Aorta (tissue), 5 donors: ENCODE measurements at regions not wholly inside any gene's neighbourhood (a gene's known extent, or its start where the extent isn't known, plus 50 kb on each side); places are given as distances from the start of the nearest gene placed in this dataset.

Experiments used
- ATAC-seq: fragments of 200-7000 bp; cut with Tn5 transposase; one replicate; pipeline ENCODE4 v1.9.1; 2022; ENCODE audit warnings: moderate library complexity; ENCODE audit not compliant: low FRiP score
- DNase-seq, 2 donors: peaks; one replicate each; pipeline ENCODE4 v3.0.0-alpha.2; 2020
- H3K27ac ChIP-seq, 2 donors: one replicate each; pipeline ENCODE4 v1.5.1; 2013; ENCODE audit warnings: low read length in 2 of 2, mild to moderate bottlenecking in 2 of 2, moderate library complexity in 2 of 2, control low read depth in 1 of 2, inconsistent platforms in 1 of 2, low read depth in 1 of 2
- H3K27me3 ChIP-seq, 2 donors: one replicate each; pipeline ENCODE4 v1.6.1; 2013; ENCODE audit warnings: control low read depth in 1 of 2, low read length in 1 of 2, mild to moderate bottlenecking in 1 of 2, moderate library complexity in 1 of 2; ENCODE audit not compliant: insufficient read depth in 2 of 2, control insufficient read depth in 1 of 2
- H3K36me3 ChIP-seq, 2 donors: one replicate each; pipeline ENCODE4 v1.6.1; 2013; ENCODE audit warnings: control low read depth in 1 of 2, low read length in 1 of 2, mild to moderate bottlenecking in 1 of 2; ENCODE audit not compliant: insufficient read depth in 2 of 2, control insufficient read depth in 1 of 2
- H3K4me1 ChIP-seq, 2 donors: one replicate each; pipeline ENCODE4 v1.6.1; 2013; ENCODE audit warnings: low read length in 2 of 2, control low read depth in 1 of 2, mild to moderate bottlenecking in 1 of 2, moderate library complexity in 1 of 2; ENCODE audit not compliant: insufficient read depth in 2 of 2, control insufficient read depth in 1 of 2
- H3K4me3 ChIP-seq, 2 donors: one replicate each; pipeline ENCODE4 v1.5.1; 2013; ENCODE audit warnings: low read length in 2 of 2, control low read depth in 1 of 2, mild to moderate bottlenecking in 1 of 2
- H3K9me3 ChIP-seq: one replicate; pipeline ENCODE4 v1.6.1; 2013; ENCODE audit warnings: mild to moderate bottlenecking, low read length; ENCODE audit not compliant: control insufficient read depth
- WGBS, 2 donors: extraction: QIAGEN DNeasy Blood & Tissue Kit; methylation state at CpG; one replicate each; pipeline ENCODE4 v1.1.7; 2013; 5-methylcytosine and 5-hydroxymethylcytosine counted together
- intact Hi-C, 2 donors: fragments of 100-400 bp; cut with DNase I; formaldehyde crosslinking; loops; one replicate each; pipeline versions ENCODE4 v1.14.2 to v1.15.0; 2022
- donor health status: healthy with polysubstance abuse.
- donor health status: Bipolar disorder and iron deficiency.
- donor health status: DM: no; HTN: no; CAD: no.
- donor health status: DM: no; HTN: no; CAD: no.
- donor health status: DM: yes; HTN: yes; CAD: no.

GRCh38 chr13:80957019-80957655 lies 616.2 kb upstream of the SPRY2 start:
- Histone ChIP-seq H3K4me1 (no peaks in the 10 kb centered on the region), H3K9me3 (no peaks in the 10 kb centered on the region), H3K36me3 (no peaks in the 10 kb centered on the region), H3K27me3 (no peaks in the 10 kb centered on the region), H3K27ac (no peak overlapping the region), H3K4me3 (no peak overlapping the region)
- intact Hi-C loops, result no loop called here
- DNase-seq, result no peak
- WGBS, 2 donors, result 48 to 52% methylated on average over 3 of the region's 3 CpGs
- ATAC-seq, result no peak

- intact Hi-C loops, result no loop called here
These were observed 614.6 kb upstream of the SPRY2 start for GRCh38 chr13:80955501-80955900.

GRCh38 chr13:80952158-80952557 lies 611.2 kb upstream of the SPRY2 start:
- Histone ChIP-seq H3K27ac (no peak overlapping the region), H3K4me3 (no peak overlapping the region), H3K4me1 (no peaks in the 10 kb centered on the region), H3K9me3 (no peaks in the 10 kb centered on the region), H3K36me3 (no peaks in the 10 kb centered on the region), H3K27me3 (no peaks in the 10 kb centered on the region)
- intact Hi-C loops, result no loop called here
- WGBS, 2 donors, result 83 to 87% methylated on average over 2 of the region's 2 CpGs
- ATAC-seq, result no peak
- DNase-seq, result no peak

More at GRCh38 chr13:80955501-80955900, 614.6 kb upstream of the SPRY2 start:
- ATAC-seq, result no peak
- H3K27ac ChIP-seq, result no peak overlapping the region
- no peaks in the 10 kb centered on the region for H3K27me3 ChIP-seq
- no peak overlapping the region for H3K4me3 ChIP-seq
- no peak for DNase-seq
- H3K36me3 ChIP-seq, result no peaks in the 10 kb centered on the region
- H3K9me3 ChIP-seq, result no peaks in the 10 kb centered on the region
- no peaks in the 10 kb centered on the region for H3K4me1 ChIP-seq

- intact Hi-C loops, result no loop called here
- Histone ChIP-seq H3K27ac (no peak overlapping the region), H3K9me3 (no peaks in the 10 kb centered on the region), H3K4me1 (no peaks in the 10 kb centered on the region), H3K36me3 (no peaks in the 10 kb centered on the region), H3K4me3 (no peak overlapping the region), H3K27me3 (no peaks in the 10 kb centered on the region)
- DNase-seq (no peak), ATAC-seq (no peak)
- 79 to 82% methylated on average over 4 of the region's 4 CpGs for WGBS, 2 donors
These were observed 605.3 kb upstream of the SPRY2 start for GRCh38 chr13:80946008-80946802.

GRCh38 chr13:80945328-80945727 lies 604.4 kb upstream of the SPRY2 start:
- 74 to 77% methylated on average over 3 of the region's 3 CpGs for WGBS, 2 donors

GRCh38 chr13:80939581-80939980 lies 598.7 kb upstream of the SPRY2 start:
- Histone ChIP-seq H3K27me3 (no peaks in the 10 kb centered on the region), H3K9me3 (no peaks in the 10 kb centered on the region), H3K36me3 (no peaks in the 10 kb centered on the region), H3K4me3 (no peak overlapping the region), H3K27ac (no peak overlapping the region), H3K4me1 (no peaks in the 10 kb centered on the region)
- ATAC-seq, result no peak
- intact Hi-C loops, result no loop called here
- DNase-seq, result no peak
- WGBS, 2 donors, result 89 to 91% methylated on average over 2 of the region's 2 CpGs

More at GRCh38 chr13:80945328-80945727, 604.4 kb upstream of the SPRY2 start:
- Histone ChIP-seq H3K27me3 (no peaks in the 10 kb centered on the region), H3K27ac (no peak overlapping the region), H3K4me3 (no peak overlapping the region), H3K4me1 (no peaks in the 10 kb centered on the region), H3K36me3 (no peaks in the 10 kb centered on the region), H3K9me3 (no peaks in the 10 kb centered on the region)
- DNase-seq (no peak), ATAC-seq (no peak)
- intact Hi-C loops, result no loop called here

- Histone ChIP-seq H3K4me1 (no peaks in the 10 kb centered on the region), H3K4me3 (no peak overlapping the region), H3K27ac (no peak overlapping the region), H3K27me3 (no peaks in the 10 kb centered on the region), H3K36me3 (no peaks in the 10 kb centered on the region), H3K9me3 (no peaks in the 10 kb centered on the region)
- ATAC-seq, result no peak
- intact Hi-C loops, result no loop called here
- WGBS, 2 donors, result 57 to 67% methylated on average over 2 of the region's 2 CpGs
- no peak for DNase-seq
These were observed 590.8 kb upstream of the SPRY2 start for GRCh38 chr13:80931766-80932165.

GRCh38 chr13:80931118-80931517 lies 590.2 kb upstream of the SPRY2 start:
- H3K9me3 ChIP-seq, result no peaks in the 10 kb centered on the region
- no peaks in the 10 kb centered on the region for H3K27me3 ChIP-seq
- 60 to 73% methylated on average over 1 of the region's 1 CpG for WGBS, 2 donors
- DNase-seq, result no peak
- no peak for ATAC-seq
- no peaks in the 10 kb centered on the region for H3K4me1 ChIP-seq
- H3K36me3 ChIP-seq, result no peaks in the 10 kb centered on the region
- intact Hi-C loops, result no loop called here
- no peak overlapping the region for H3K4me3 ChIP-seq
- H3K27ac ChIP-seq, result no peak overlapping the region

GRCh38 chr13:80928241-80928640 lies 587.3 kb upstream of the SPRY2 start:
- no peaks in the 10 kb centered on the region for H3K27me3 ChIP-seq
- intact Hi-C loops, result no loop called here
- no peak overlapping the region for H3K27ac ChIP-seq
- H3K36me3 ChIP-seq, result no peaks in the 10 kb centered on the region
- no peak for ATAC-seq
- no peak overlapping the region for H3K4me3 ChIP-seq
- WGBS, 2 donors, result 76 to 82% methylated on average over 3 of the region's 3 CpGs
- DNase-seq, result no peak
- no peaks in the 10 kb centered on the region for H3K4me1 ChIP-seq
- no peaks in the 10 kb centered on the region for H3K9me3 ChIP-seq
